ENCODE measurements at regions not wholly inside any gene's neighbourhood (a gene's known extent, or its start where the extent isn't known, plus 50 kb on each side); places are given as distances from the start of the nearest gene placed in this dataset.

DNA sequence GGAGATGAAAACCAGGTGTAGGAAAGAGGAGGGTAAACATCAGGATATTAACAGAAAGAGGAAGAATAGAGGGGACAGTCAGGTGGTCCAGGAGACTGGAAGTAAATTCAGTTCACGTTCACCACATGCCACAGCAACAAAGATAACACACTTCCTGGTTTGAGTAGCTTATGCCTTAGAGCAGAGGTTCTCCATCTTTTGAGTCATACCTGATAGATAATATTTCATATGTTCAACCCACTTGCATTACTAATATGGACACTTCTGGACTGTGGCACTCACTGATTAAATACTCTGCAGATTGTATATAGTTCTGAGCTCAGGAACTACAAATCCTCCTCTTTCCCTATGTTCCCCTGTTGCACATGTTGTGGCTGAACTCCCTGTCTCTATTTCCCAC lies 179.9 kb upstream of the NR3C1 start:
- no peaks in the 10 kb centered on the region for H3K79me1 ChIP-seq (ENCODE audit: insufficient read depth, low read depth, low read length, poor library complexity, severe bottlenecking)
- H3K23me2 ChIP-seq (ENCODE audit: insufficient read length, low read depth, low read length, poor library complexity, severe bottlenecking), result no peaks in the 10 kb centered on the region
- no peak overlapping the region for H2AK5ac ChIP-seq (ENCODE audit: insufficient read length, low read length)
- no peak overlapping the region for H3K23ac ChIP-seq (ENCODE audit: insufficient read length, low read depth, low read length)
- no CpG with 5 or more reads among the region's 1 CpG for WGBS (ENCODE audit: extremely low coverage, insufficient read length, low lambda C conversion rate)
- no peaks in the 10 kb centered on the region for H4K20me1 ChIP-seq (ENCODE audit: control insufficient read depth, insufficient read depth, insufficient read length)
- no peaks in the 10 kb centered on the region for H3K9me3 ChIP-seq (ENCODE audit: control insufficient read depth, low read depth, low read length)
- H3K79me2 ChIP-seq (ENCODE audit: insufficient read depth, low read length), result no peaks in the 10 kb centered on the region
- no peak overlapping the region for H4K91ac ChIP-seq (ENCODE audit: insufficient read length, low read depth, low read length)
- no peak overlapping the region for H3T11ph ChIP-seq (ENCODE audit: low read length)
- no peak overlapping the region for H2BK12ac ChIP-seq (ENCODE audit: insufficient read length, low read depth, low read length)
- no peak overlapping the region for H2BK15ac ChIP-seq (ENCODE audit: low read depth, low read length)
- Mint-ChIP-seq H3K27ac (no peak overlapping the region; a peak in 1 of 7 replicates), H3K36me3 (ENCODE audit: insufficient read depth in 1 of 3, low read depth in 3 of 3) (no peaks in the 10 kb centered on the region), H3K9me3 (no peaks in the 10 kb centered on the region), H3K27me3 (ENCODE audit: low read depth) (no peaks in the 10 kb centered on the region), H3K4me1 (peaks cover 4 to 11% of the 10 kb centered on the region in 2 experiments; a peak in 2 of 4 replicates), H3K4me3 (no peak overlapping the region)
- no peak for DNase-seq
- no peak overlapping the region for H3K14ac ChIP-seq (ENCODE audit: insufficient read depth, low read length)
- H2BK5ac ChIP-seq (ENCODE audit: insufficient read length, low read length), result no peak overlapping the region
- H3K4ac ChIP-seq (ENCODE audit: low read depth, low read length), result no peak overlapping the region
- H2BK20ac ChIP-seq (ENCODE audit: low read depth, low read length, poor library complexity, severe bottlenecking), result no peak overlapping the region
- H3K18ac ChIP-seq (ENCODE audit: insufficient read length, low read depth, low read length), result no peak overlapping the region
- H3K4me1 ChIP-seq (ENCODE audit: insufficient read depth, low read length), result peaks cover 7% of the 10 kb centered on the region; the same call in 1 of the 2 replicates
- no peak overlapping the region for H4K5ac ChIP-seq (ENCODE audit: insufficient read length, low read depth, low read length)
- H3K27me3 ChIP-seq (ENCODE audit: insufficient read depth, low read length), result no peaks in the 10 kb centered on the region
- H3K27ac ChIP-seq (ENCODE audit: insufficient read length, low read depth, low read length), result no peak overlapping the region
- no peak overlapping the region for H4K8ac ChIP-seq (replicated peaks; ENCODE audit: insufficient read length, low read depth, low read length)
- H3K4me2 ChIP-seq (ENCODE audit: insufficient read depth, insufficient read length, low read length), result no peak overlapping the region
- no peak overlapping the region for H2AFZ ChIP-seq (ENCODE audit: low read length)
- no peak overlapping the region for H2BK120ac ChIP-seq (ENCODE audit: low read depth, low read length, poor library complexity, severe bottlenecking)
- no peak overlapping the region for H3K56ac ChIP-seq (ENCODE audit: insufficient read length, low read depth, low read length)
- TF ChIP-seq, protein P1, sequence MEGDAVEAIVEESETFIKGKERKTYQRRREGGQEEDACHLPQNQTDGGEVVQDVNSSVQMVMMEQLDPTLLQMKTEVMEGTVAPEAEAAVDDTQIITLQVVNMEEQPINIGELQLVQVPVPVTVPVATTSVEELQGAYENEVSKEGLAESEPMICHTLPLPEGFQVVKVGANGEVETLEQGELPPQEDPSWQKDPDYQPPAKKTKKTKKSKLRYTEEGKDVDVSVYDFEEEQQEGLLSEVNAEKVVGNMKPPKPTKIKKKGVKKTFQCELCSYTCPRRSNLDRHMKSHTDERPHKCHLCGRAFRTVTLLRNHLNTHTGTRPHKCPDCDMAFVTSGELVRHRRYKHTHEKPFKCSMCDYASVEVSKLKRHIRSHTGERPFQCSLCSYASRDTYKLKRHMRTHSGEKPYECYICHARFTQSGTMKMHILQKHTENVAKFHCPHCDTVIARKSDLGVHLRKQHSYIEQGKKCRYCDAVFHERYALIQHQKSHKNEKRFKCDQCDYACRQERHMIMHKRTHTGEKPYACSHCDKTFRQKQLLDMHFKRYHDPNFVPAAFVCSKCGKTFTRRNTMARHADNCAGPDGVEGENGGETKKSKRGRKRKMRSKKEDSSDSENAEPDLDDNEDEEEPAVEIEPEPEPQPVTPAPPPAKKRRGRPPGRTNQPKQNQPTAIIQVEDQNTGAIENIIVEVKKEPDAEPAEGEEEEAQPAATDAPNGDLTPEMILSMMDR (conservative IDR thresholded peaks at IDR 0.05), result no peak
- H3K9ac ChIP-seq (ENCODE audit: extremely low read depth, insufficient read length, low read length), result no peak overlapping the region

All from H9 (cell line).